ENCODE measurements at regions not wholly inside any gene's neighbourhood (a gene's known extent, or its start where the extent isn't known, plus 50 kb on each side); places are given as distances from the start of the nearest gene placed in this dataset.

DNA sequence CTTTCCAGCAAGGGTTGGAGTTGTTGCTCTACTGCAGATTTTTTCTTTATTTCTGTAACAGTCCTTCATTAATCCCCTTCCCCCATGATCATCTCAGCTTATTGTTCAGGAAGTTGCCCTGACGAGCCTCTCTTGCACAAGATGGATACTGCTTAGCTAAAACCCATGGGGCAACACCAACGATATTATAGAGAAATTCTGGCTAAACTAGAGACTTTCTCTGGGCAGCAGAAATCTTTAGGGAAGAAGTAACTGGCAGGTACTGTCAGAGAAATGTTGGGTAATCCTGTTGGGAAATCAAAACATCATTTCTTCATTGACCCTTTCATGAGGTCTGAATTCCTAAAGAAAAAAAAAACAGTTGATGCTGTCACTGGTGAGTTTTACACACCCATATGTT, 921.3 kb downstream of the NLGN4X start:
- no peak for TF ChIP-seq POLR2AphosphoS5 (IDR thresholded peaks at IDR 0.05; ENCODE audit: low read depth)
- TF ChIP-seq EZH2 (IDR thresholded peaks at IDR 0.05; ENCODE audit: low read depth, unreplicated experiment), result no peak
- TF ChIP-seq, protein P1, sequence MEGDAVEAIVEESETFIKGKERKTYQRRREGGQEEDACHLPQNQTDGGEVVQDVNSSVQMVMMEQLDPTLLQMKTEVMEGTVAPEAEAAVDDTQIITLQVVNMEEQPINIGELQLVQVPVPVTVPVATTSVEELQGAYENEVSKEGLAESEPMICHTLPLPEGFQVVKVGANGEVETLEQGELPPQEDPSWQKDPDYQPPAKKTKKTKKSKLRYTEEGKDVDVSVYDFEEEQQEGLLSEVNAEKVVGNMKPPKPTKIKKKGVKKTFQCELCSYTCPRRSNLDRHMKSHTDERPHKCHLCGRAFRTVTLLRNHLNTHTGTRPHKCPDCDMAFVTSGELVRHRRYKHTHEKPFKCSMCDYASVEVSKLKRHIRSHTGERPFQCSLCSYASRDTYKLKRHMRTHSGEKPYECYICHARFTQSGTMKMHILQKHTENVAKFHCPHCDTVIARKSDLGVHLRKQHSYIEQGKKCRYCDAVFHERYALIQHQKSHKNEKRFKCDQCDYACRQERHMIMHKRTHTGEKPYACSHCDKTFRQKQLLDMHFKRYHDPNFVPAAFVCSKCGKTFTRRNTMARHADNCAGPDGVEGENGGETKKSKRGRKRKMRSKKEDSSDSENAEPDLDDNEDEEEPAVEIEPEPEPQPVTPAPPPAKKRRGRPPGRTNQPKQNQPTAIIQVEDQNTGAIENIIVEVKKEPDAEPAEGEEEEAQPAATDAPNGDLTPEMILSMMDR (conservative IDR thresholded peaks at IDR 0.05; ENCODE audit: low read depth in 2 of 2), result no peak
- TF ChIP-seq, protein P2, sequence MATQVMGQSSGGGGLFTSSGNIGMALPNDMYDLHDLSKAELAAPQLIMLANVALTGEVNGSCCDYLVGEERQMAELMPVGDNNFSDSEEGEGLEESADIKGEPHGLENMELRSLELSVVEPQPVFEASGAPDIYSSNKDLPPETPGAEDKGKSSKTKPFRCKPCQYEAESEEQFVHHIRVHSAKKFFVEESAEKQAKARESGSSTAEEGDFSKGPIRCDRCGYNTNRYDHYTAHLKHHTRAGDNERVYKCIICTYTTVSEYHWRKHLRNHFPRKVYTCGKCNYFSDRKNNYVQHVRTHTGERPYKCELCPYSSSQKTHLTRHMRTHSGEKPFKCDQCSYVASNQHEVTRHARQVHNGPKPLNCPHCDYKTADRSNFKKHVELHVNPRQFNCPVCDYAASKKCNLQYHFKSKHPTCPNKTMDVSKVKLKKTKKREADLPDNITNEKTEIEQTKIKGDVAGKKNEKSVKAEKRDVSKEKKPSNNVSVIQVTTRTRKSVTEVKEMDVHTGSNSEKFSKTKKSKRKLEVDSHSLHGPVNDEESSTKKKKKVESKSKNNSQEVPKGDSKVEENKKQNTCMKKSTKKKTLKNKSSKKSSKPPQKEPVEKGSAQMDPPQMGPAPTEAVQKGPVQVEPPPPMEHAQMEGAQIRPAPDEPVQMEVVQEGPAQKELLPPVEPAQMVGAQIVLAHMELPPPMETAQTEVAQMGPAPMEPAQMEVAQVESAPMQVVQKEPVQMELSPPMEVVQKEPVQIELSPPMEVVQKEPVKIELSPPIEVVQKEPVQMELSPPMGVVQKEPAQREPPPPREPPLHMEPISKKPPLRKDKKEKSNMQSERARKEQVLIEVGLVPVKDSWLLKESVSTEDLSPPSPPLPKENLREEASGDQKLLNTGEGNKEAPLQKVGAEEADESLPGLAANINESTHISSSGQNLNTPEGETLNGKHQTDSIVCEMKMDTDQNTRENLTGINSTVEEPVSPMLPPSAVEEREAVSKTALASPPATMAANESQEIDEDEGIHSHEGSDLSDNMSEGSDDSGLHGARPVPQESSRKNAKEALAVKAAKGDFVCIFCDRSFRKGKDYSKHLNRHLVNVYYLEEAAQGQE (IDR thresholded peaks at IDR 0.05; ENCODE audit: unreplicated experiment), result no peak
- TF ChIP-seq EZH2phosphoT487 (IDR thresholded peaks at IDR 0.05; ENCODE audit: unreplicated experiment), result no peak
